Activated CD4-positive, alpha-beta T cell treated with anti-CD3 and anti-CD28 coated beads for 36 hours (primary cell): ENCODE measurements at regions not wholly inside any gene's neighbourhood (a gene's known extent, or its start where the extent isn't known, plus 50 kb on each side); places are given as distances from the start of the nearest gene placed in this dataset.

Experiments used
- ATAC-seq: fragments of 200-7000 bp; cut with Tn5 transposase; one replicate; pipeline ENCODE4 v1.10.0; 2021; ENCODE audit warnings: mild to moderate bottlenecking, moderate library complexity
- CTCF ChIA-PET: fragments of 350-600 bp; sonication (Branson Sonifier 250); formaldehyde crosslinking; loops from one replicate; lab custom pipeline; 2021; ENCODE audit warnings: antibody characterized with exemption; lab: Charles Lee
- POLR2A ChIA-PET: fragments of 350-600 bp; sonication (Branson Sonifier 250); formaldehyde crosslinking; loops from one replicate; lab custom pipeline; 2021; ENCODE audit warnings: antibody characterized with exemption, inconsistent platforms; lab: Charles Lee
- DNase-seq: peaks from one replicate; pipeline ENCODE4 v3.0.0-alpha.2; 2020
- H3K27ac Mint-ChIP-seq: one replicate; pipeline ENCODE4 v1.8.0; 2021; ENCODE audit warnings: mixed read lengths
- H3K27me3 Mint-ChIP-seq: one replicate; pipeline ENCODE4 v1.8.0; 2021; ENCODE audit warnings: mixed read lengths
- H3K36me3 Mint-ChIP-seq: one replicate; pipeline ENCODE4 v1.8.0; 2021; ENCODE audit warnings: low read depth, mixed read lengths
- H3K4me1 Mint-ChIP-seq: one replicate; pipeline ENCODE4 v1.8.0; 2021; ENCODE audit warnings: mixed read lengths
- H3K4me3 Mint-ChIP-seq: one replicate; pipeline ENCODE4 v1.8.0; 2021; ENCODE audit warnings: mild to moderate bottlenecking, moderate library complexity, mixed read lengths
- H3K9me3 Mint-ChIP-seq: one replicate; pipeline ENCODE4 v1.8.0; 2021; ENCODE audit warnings: low read depth, mixed read lengths
- intact Hi-C, 2 experiments: fragments of 100-400 bp; cut with DNase I in 1 of 2; cut with micrococcal nuclease in 1 of 2; formaldehyde crosslinking; loops; one replicate each; pipeline versions ENCODE4 v1.14.2 to v1.15.1; 2022 to 2024; cut with DNase I, micrococcal nuclease

DNA sequence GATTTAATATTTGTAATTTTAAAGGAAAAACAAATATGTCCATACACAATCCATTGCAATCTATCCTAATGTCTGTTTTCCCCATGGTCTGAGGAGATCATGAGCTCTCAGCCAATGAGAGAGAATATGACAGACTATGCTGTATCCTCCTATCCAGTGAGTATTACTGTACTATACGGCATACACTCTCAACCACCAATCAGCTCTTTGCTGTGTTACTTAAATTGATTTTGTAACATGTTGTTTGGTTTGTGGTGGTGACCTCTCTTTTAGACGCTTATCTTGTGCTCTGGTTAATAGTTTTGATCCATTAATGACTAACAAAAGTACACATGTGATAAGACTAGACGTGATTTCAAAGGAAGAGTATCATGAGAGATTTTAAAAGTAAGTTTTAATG lies 231.5 kb upstream of the FOXN3 start:
- H3K36me3 Mint-ChIP-seq: no peaks in the 10 kb centered on the region
- intact Hi-C loops: no loop called here
- POLR2A ChIA-PET: no interaction called here
- no peak overlapping the region for H3K27ac Mint-ChIP-seq
- H3K4me1 Mint-ChIP-seq: peaks cover 27% of the 10 kb centered on the region
- H3K9me3 Mint-ChIP-seq: no peaks in the 10 kb centered on the region
- DNase-seq (no peak), ATAC-seq (no peak)
- no peaks in the 10 kb centered on the region for H3K27me3 Mint-ChIP-seq
- no peak overlapping the region for H3K4me3 Mint-ChIP-seq
- CTCF ChIA-PET: no interaction called here

GRCh38 chr14:89646971-89647370 lies 229.9 kb upstream of the FOXN3 start:
- CTCF ChIA-PET: interaction anchor here (0.6 kb wide), 1 partner anchor 14 kb away, joined by 3 read pairs; no protein-coding TSS in a partner anchor
- DNase-seq (no peak), ATAC-seq (no peak)
- H3K4me3 Mint-ChIP-seq: no peak overlapping the region
- no peaks in the 10 kb centered on the region for H3K27me3 Mint-ChIP-seq
- H3K27ac Mint-ChIP-seq: no peak overlapping the region
- POLR2A ChIA-PET: no interaction called here
- H3K4me1 Mint-ChIP-seq: peaks cover 40% of the 10 kb centered on the region
- H3K9me3 Mint-ChIP-seq: peaks cover 2% of the 10 kb centered on the region
- H3K36me3 Mint-ChIP-seq: peaks cover 4% of the 10 kb centered on the region
- intact Hi-C loops: no loop called here

- H3K27ac Mint-ChIP-seq: no peak overlapping the region
- peaks cover 2% of the 10 kb centered on the region for H3K9me3 Mint-ChIP-seq
- no peak overlapping the region for H3K4me3 Mint-ChIP-seq
- no peak for ATAC-seq
- intact Hi-C loops: loop anchor here (5.0 kb wide), 2 partner anchors 38 to 78 kb away; no protein-coding TSS in a partner anchor
- peaks cover 13% of the 10 kb centered on the region for H3K36me3 Mint-ChIP-seq
- no peak for DNase-seq
- ChIA-PET POLR2A (interaction anchor here (0.6 kb wide), 1 partner anchor 125 kb away, joined by 5 read pairs; no protein-coding TSS in a partner anchor), CTCF (no interaction called here)
- no peaks in the 10 kb centered on the region for H3K27me3 Mint-ChIP-seq
- H3K4me1 Mint-ChIP-seq: peaks cover 47% of the 10 kb centered on the region
These were observed 227.6 kb upstream of the FOXN3 start for GRCh38 chr14:89644641-89645040.

DNA sequence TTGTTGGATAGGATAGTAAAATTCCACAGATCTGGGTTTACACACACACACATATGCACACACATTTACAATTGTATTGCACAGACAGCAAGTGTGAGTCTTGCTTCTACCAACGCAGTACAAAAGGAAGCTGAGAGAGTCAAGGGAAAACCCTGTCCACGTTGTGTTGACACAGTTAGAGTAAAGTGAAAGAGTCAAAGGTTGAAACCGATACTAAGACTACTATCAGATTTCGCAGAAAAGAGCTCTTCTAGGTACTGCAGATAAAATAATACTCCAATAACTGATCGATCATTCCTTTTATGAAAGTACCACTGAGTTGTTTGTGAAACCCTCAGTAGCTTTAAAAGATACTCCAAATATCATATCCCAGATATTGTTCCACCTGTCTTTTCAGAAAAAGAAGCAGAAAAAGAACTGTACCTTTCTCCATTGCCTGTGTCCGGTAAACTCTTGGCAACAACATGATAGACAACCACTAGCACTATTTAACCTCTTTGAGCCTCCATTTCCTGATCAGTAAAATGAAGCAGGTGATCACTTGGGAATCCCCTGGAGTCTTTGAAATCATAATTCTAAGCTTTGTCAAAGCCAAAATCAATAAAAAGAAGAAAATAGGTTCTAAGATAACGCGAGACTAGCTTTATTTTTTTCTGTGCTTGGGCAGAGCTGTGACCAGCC lies 224.6 kb upstream of the FOXN3 start:
- ATAC-seq: peak; percentile 96
- H3K4me1 Mint-ChIP-seq: peaks cover 59% of the 10 kb centered on the region
- POLR2A ChIA-PET: interaction anchor here (0.6 to 1.9 kb wide), 10 partner anchors 11 to 211 kb away, joined by 3 to 9 read pairs (median 4); no protein-coding TSS in a partner anchor

DNA sequence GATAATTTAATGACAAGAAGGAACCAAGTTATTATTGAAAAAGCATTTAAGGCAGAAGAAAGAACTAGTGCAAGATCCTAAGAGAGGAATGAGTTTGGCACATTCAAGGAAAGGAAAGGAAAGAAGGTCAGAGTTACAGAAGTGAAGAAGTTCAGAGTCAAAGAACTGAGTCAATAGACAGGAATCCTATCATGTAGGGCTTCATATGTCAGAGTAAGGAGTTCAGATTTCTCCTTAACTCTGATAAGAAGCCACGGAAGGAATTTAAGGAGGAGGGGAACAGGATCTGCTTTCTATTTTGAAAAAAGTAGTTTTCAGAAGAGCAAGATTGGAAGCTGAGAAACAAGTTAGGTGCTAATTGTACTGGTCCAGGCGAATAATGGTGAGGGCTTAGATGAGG lies 223.1 kb upstream of the FOXN3 start:
- Mint-ChIP-seq H3K9me3 (peaks cover 4% of the 10 kb centered on the region), H3K27ac (peak overlapping the region; percentile 91), H3K27me3 (no peaks in the 10 kb centered on the region), H3K36me3 (peaks cover 13% of the 10 kb centered on the region), H3K4me3 (no peak overlapping the region), H3K4me1 (peaks cover 59% of the 10 kb centered on the region)
- DNase-seq: no peak
- no peak for ATAC-seq
- ChIA-PET CTCF (interaction anchor here (0.9 to 2.2 kb wide), 3 partner anchors 10 to 128 kb away, joined by 3 to 19 read pairs (median 3); no protein-coding TSS in a partner anchor), POLR2A (interaction anchor here (0.6 kb wide), 1 partner anchor 206 kb away, joined by 3 read pairs; no protein-coding TSS in a partner anchor)
- intact Hi-C loops: loop anchor here (5.0 kb wide), 2 partner anchors 42 to 82 kb away; no protein-coding TSS in a partner anchor

More for the DNA sequence above, 224.6 kb upstream of the FOXN3 start:
- intact Hi-C loops: loop anchor here (1.0 to 5.0 kb wide), 6 partner anchors 15 to 81 kb away; no protein-coding TSS in a partner anchor
- H3K27me3 Mint-ChIP-seq: no peaks in the 10 kb centered on the region
- H3K27ac Mint-ChIP-seq: peak overlapping the region; percentile 91
- peaks cover 4% of the 10 kb centered on the region for H3K9me3 Mint-ChIP-seq
- peak; percentile 45 for DNase-seq
- CTCF ChIA-PET: interaction anchor here (0.6 to 2.2 kb wide), 13 partner anchors 8 to 219 kb away, joined by 3 to 19 read pairs (median 3); no protein-coding TSS in a partner anchor
- H3K36me3 Mint-ChIP-seq: peaks cover 13% of the 10 kb centered on the region
- peak overlapping the region; percentile 46 for H3K4me3 Mint-ChIP-seq

DNA sequence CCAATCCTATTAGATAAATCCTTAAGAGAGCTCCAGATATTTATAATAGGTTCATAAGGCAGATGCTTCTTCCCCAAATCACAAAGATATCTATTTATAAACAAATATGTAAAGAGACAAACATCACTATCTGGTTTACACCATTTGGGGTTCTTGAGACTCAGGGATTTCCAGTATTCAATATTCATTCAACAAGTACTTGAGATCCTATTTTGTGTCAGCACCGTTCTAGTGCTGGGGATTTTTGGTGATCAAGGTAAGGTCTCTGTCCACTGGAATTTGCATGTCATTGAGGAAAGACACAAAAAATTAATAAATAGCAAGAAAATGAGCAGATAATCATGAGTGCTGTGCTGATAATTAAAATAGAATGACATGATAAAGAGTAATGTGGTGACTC lies 222.7 kb upstream of the FOXN3 start:
- peaks cover 4% of the 10 kb centered on the region for H3K9me3 Mint-ChIP-seq
- ChIA-PET POLR2A (interaction anchor here (0.6 kb wide), 1 partner anchor 206 kb away, joined by 3 read pairs; no protein-coding TSS in a partner anchor), CTCF (interaction anchor here (0.8 to 1.1 kb wide), 4 partner anchors 12 to 128 kb away, joined by 3 to 4 read pairs (median 3); no protein-coding TSS in a partner anchor)
- H3K27ac Mint-ChIP-seq: peak overlapping the region; percentile 91
- ATAC-seq: no peak
- H3K36me3 Mint-ChIP-seq: peaks cover 13% of the 10 kb centered on the region
- H3K4me3 Mint-ChIP-seq: no peak overlapping the region
- intact Hi-C loops: loop anchor here (5.0 kb wide), 2 partner anchors 43 to 83 kb away; no protein-coding TSS in a partner anchor
- DNase-seq: no peak
- peaks cover 59% of the 10 kb centered on the region for H3K4me1 Mint-ChIP-seq
- no peaks in the 10 kb centered on the region for H3K27me3 Mint-ChIP-seq

DNA sequence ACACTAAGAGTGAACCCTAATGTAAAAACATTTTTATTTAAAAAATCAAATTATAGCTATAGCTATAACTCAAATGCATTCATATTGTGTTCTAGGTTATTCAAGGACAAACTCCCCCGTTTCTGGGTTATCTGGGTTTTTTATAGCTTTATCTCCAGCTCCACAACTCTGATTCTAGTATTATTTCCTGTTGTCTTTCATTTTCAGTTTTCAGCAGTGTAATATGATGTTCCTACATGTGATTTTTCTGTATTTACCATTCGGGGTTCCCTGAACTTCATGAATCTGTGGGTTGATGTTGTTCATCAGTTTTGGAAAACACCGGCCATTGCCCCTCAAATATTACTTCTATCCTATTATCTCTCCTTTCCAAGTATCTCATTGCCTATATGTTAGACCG lies 221.9 kb upstream of the FOXN3 start:
- intact Hi-C loops: no loop called here
- DNase-seq (no peak), ATAC-seq (no peak)
- POLR2A ChIA-PET: no interaction called here
- Mint-ChIP-seq H3K27me3 (no peaks in the 10 kb centered on the region), H3K4me3 (peak overlapping the region; percentile 14), H3K4me1 (peaks cover 57% of the 10 kb centered on the region), H3K27ac (peak overlapping the region; percentile 91), H3K36me3 (peaks cover 13% of the 10 kb centered on the region), H3K9me3 (peaks cover 4% of the 10 kb centered on the region)
- CTCF ChIA-PET: interaction anchor here (0.8 to 1.1 kb wide), 3 partner anchors 12 to 83 kb away, joined by 3 to 4 read pairs (median 3); no protein-coding TSS in a partner anchor

DNA sequence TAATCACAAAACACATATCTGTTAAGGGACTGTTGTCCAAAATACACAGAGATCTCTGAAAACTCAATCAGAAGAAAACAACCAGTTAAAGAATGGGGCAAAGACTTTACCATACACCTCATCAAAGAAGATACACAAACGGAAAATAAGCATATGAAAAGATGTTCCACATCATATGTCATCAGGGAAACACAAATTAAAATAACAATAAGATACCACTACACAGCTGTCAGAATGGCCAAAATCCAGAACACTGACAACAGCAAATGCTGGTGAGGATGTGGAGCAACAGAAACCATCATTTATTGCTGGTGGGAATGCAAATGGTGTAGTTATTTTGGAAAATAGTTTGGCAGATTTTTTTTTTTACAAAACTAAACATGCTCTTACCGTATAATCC lies 220.5 kb upstream of the FOXN3 start:
- no peak overlapping the region for H3K4me3 Mint-ChIP-seq
- no peak overlapping the region for H3K27ac Mint-ChIP-seq
- peaks cover 51% of the 10 kb centered on the region for H3K4me1 Mint-ChIP-seq
- intact Hi-C loops: no loop called here
- POLR2A ChIA-PET: no interaction called here
- ATAC-seq (no peak), DNase-seq (no peak)
- H3K9me3 Mint-ChIP-seq: peaks cover 3% of the 10 kb centered on the region
- peaks cover 16% of the 10 kb centered on the region for H3K36me3 Mint-ChIP-seq
- no peaks in the 10 kb centered on the region for H3K27me3 Mint-ChIP-seq
- CTCF ChIA-PET: interaction anchor here (0.6 kb wide), 1 partner anchor 89 kb away, joined by 4 read pairs; no protein-coding TSS in a partner anchor

- ATAC-seq: no peak
- no peak overlapping the region for H3K27ac Mint-ChIP-seq
- DNase-seq: no peak
- H3K4me1 Mint-ChIP-seq: peaks cover 44% of the 10 kb centered on the region
- H3K27me3 Mint-ChIP-seq: no peaks in the 10 kb centered on the region
- intact Hi-C loops: no loop called here
- H3K36me3 Mint-ChIP-seq: peaks cover 13% of the 10 kb centered on the region
- peaks cover 2% of the 10 kb centered on the region for H3K9me3 Mint-ChIP-seq
- POLR2A ChIA-PET: no interaction called here
- no peak overlapping the region for H3K4me3 Mint-ChIP-seq
- CTCF ChIA-PET: no interaction called here
These were observed 218.6 kb upstream of the FOXN3 start for GRCh38 chr14:89635615-89636014.

DNA sequence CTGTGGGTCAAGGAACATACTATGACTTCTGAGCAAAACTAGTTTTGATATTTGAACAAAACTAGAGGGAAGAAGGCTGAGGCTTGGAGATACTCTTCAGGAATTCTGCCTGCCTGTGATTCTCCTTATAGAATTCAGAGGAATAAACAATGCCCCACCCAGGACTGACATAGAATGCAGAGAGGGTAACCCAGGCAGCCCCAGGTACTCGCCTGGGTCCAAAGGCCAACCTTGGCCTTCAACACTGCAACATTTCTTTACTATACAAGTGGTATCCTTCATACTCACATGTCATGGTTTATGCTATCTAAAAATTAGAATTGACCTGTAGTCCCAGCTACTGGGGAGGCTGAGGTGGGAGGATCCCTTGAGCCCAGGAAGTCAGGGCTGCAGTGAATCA lies 217.0 kb upstream of the FOXN3 start:
- CTCF ChIA-PET: interaction anchor here (0.8 to 1.2 kb wide), 3 partner anchors 7 to 87 kb away, joined by 3 to 4 read pairs (median 4); no protein-coding TSS in a partner anchor

GRCh38 chr14:89630101-89630829 lies 213.2 kb upstream of the FOXN3 start:
- Mint-ChIP-seq H3K27me3 (no peaks in the 10 kb centered on the region), H3K27ac (peak overlapping the region; percentile 90), H3K4me1 (peaks cover 60% of the 10 kb centered on the region), H3K36me3 (peaks cover 21% of the 10 kb centered on the region), H3K9me3 (peaks cover 12% of the 10 kb centered on the region), H3K4me3 (no peak overlapping the region)
- POLR2A ChIA-PET: interaction anchor here (1.7 kb wide), 1 partner anchor 11 kb away, joined by 5 read pairs; no protein-coding TSS in a partner anchor
- ATAC-seq: no peak
- CTCF ChIA-PET: interaction anchor here (0.6 to 1.2 kb wide), 7 partner anchors 10 to 278 kb away, joined by 3 to 4 read pairs (median 3); no protein-coding TSS in a partner anchor
- intact Hi-C loops: no loop called here
- no peak for DNase-seq

More for the DNA sequence above, 217.0 kb upstream of the FOXN3 start:
- no peak overlapping the region for H3K4me3 Mint-ChIP-seq
- intact Hi-C loops: no loop called here
- DNase-seq: no peak
- H3K4me1 Mint-ChIP-seq: peaks cover 43% of the 10 kb centered on the region
- peaks cover 4% of the 10 kb centered on the region for H3K36me3 Mint-ChIP-seq
- POLR2A ChIA-PET: no interaction called here
- H3K27ac Mint-ChIP-seq: no peak overlapping the region
- ATAC-seq: no peak
- peaks cover 2% of the 10 kb centered on the region for H3K9me3 Mint-ChIP-seq
- H3K27me3 Mint-ChIP-seq: no peaks in the 10 kb centered on the region
